ENCODE measurements at regions not wholly inside any gene's neighbourhood (a gene's known extent, or its start where the extent isn't known, plus 50 kb on each side); places are given as distances from the start of the nearest gene placed in this dataset.

DNA sequence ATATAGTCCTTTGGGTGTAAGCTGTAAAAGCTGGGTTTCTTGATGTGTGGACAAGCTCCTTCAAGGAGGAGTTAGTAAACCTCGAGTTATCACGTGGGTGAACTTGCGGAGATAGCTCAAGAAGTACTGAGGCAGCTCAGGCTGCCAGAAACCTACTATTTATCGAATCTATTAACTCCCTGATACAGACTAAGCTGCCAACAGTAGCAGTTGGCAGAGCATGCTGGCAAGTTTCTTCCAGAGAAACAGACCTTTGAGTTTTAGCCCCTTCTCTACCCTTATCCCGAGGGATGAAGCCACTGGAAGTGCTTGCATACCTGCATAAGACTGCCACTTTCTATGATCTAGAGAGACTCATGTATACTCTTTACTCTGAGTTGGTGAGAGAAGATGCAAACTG, 624.5 kb upstream of the USP24 start:
- TF ChIP-seq, protein P1, sequence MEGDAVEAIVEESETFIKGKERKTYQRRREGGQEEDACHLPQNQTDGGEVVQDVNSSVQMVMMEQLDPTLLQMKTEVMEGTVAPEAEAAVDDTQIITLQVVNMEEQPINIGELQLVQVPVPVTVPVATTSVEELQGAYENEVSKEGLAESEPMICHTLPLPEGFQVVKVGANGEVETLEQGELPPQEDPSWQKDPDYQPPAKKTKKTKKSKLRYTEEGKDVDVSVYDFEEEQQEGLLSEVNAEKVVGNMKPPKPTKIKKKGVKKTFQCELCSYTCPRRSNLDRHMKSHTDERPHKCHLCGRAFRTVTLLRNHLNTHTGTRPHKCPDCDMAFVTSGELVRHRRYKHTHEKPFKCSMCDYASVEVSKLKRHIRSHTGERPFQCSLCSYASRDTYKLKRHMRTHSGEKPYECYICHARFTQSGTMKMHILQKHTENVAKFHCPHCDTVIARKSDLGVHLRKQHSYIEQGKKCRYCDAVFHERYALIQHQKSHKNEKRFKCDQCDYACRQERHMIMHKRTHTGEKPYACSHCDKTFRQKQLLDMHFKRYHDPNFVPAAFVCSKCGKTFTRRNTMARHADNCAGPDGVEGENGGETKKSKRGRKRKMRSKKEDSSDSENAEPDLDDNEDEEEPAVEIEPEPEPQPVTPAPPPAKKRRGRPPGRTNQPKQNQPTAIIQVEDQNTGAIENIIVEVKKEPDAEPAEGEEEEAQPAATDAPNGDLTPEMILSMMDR (conservative IDR thresholded peaks at IDR 0.05): no peak
- no peak for TF ChIP-seq EZH2 (IDR thresholded peaks at IDR 0.05; ENCODE audit: low read depth)
